ENCODE measurements at regions not wholly inside any gene's neighbourhood (a gene's known extent, or its start where the extent isn't known, plus 50 kb on each side); places are given as distances from the start of the nearest gene placed in this dataset.
"Not testable (repeated sequence)": the region's sequence is repeated elsewhere in the genome, so short reads cannot be mapped to it uniquely, and the experiment has no call there.

DNA sequence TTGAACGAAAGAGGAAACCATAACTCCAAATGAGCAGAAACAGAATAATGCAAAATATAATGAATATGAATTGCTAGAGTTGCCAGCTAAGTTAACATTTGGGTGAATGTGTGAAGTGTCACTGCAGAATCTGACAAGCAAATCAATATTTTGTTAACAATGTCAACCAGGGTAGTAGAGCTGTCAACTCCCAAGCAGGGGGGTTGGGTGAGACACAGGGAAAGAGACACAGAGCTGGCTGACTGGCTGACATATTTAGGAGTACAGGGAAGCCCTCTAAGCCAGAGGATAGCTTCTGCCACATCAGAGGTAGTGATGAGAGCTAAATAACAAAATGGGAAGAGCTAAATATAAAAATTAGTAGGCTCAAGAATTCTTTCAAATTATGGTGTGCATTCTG, 393.1 kb upstream of the KCND2 start:
- Histone ChIP-seq H3K4me3 (ENCODE audit: low read length, poor library complexity, severe bottlenecking) (no peak overlapping the region), H3K9me2 (replicated peaks; ENCODE audit: low read depth, low read length) (no peaks in the 10 kb centered on the region), H3K9ac (ENCODE audit: low read depth, low read length, poor library complexity, severe bottlenecking) (no peak overlapping the region), H3K36me3 (ENCODE audit: insufficient read depth, low read length) (no peaks in the 10 kb centered on the region), H3K79me2 (ENCODE audit: insufficient read depth, low read length) (no peaks in the 10 kb centered on the region), H3K4me1 (ENCODE audit: insufficient read depth, low read length, poor library complexity, severe bottlenecking) (no peaks in the 10 kb centered on the region), H4K20me1 (ENCODE audit: insufficient read depth, low read length, poor library complexity, severe bottlenecking) (no peaks in the 10 kb centered on the region), H3K9me3 (ENCODE audit: insufficient read depth, low read depth, low read length) (no peaks in the 10 kb centered on the region), H3F3A (ENCODE audit: low read depth) (no peaks in the 10 kb centered on the region), H3K4me2 (ENCODE audit: low read depth, low read length, poor library complexity, severe bottlenecking) (no peak overlapping the region), H2AFZ (ENCODE audit: low read length) (no peak overlapping the region), H3K27me3 (ENCODE audit: insufficient read depth, low read length, poor library complexity, severe bottlenecking) (no peaks in the 10 kb centered on the region)
- TF ChIP-seq EZH2phosphoT487 (IDR thresholded peaks at IDR 0.05; ENCODE audit: borderline replicate concordance) = no peak
- TF ChIP-seq, protein P1, sequence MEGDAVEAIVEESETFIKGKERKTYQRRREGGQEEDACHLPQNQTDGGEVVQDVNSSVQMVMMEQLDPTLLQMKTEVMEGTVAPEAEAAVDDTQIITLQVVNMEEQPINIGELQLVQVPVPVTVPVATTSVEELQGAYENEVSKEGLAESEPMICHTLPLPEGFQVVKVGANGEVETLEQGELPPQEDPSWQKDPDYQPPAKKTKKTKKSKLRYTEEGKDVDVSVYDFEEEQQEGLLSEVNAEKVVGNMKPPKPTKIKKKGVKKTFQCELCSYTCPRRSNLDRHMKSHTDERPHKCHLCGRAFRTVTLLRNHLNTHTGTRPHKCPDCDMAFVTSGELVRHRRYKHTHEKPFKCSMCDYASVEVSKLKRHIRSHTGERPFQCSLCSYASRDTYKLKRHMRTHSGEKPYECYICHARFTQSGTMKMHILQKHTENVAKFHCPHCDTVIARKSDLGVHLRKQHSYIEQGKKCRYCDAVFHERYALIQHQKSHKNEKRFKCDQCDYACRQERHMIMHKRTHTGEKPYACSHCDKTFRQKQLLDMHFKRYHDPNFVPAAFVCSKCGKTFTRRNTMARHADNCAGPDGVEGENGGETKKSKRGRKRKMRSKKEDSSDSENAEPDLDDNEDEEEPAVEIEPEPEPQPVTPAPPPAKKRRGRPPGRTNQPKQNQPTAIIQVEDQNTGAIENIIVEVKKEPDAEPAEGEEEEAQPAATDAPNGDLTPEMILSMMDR (conservative IDR thresholded peaks at IDR 0.05; ENCODE audit: low read length) = no peak

GRCh38 chr7:119886007-119886406, 387.0 kb upstream of the KCND2 start:
- H3K27me3 ChIP-seq (ENCODE audit: insufficient read depth, low read length, poor library complexity, severe bottlenecking) = no peaks in the 10 kb centered on the region
- no peak for TF ChIP-seq EZH2phosphoT487 (IDR thresholded peaks at IDR 0.05; ENCODE audit: borderline replicate concordance)
- TF ChIP-seq, protein P1 (conservative IDR thresholded peaks at IDR 0.05; ENCODE audit: low read length) = no peak
- no peaks in the 10 kb centered on the region for H3F3A ChIP-seq (ENCODE audit: low read depth)
- H2AFZ ChIP-seq (ENCODE audit: low read length) = no peak overlapping the region
- no peaks in the 10 kb centered on the region for H3K4me1 ChIP-seq (ENCODE audit: insufficient read depth, low read length, poor library complexity, severe bottlenecking)
- no peaks in the 10 kb centered on the region for H4K20me1 ChIP-seq (ENCODE audit: insufficient read depth, low read length, poor library complexity, severe bottlenecking)
- no peak overlapping the region for H3K4me3 ChIP-seq (ENCODE audit: low read length, poor library complexity, severe bottlenecking)
- no peaks in the 10 kb centered on the region for H3K9me2 ChIP-seq (replicated peaks; ENCODE audit: low read depth, low read length)
- no peaks in the 10 kb centered on the region for H3K36me3 ChIP-seq (ENCODE audit: insufficient read depth, low read length)
- no peak overlapping the region for H3K9ac ChIP-seq (ENCODE audit: low read depth, low read length, poor library complexity, severe bottlenecking)
- no peaks in the 10 kb centered on the region for H3K79me2 ChIP-seq (ENCODE audit: insufficient read depth, low read length)
- H3K9me3 ChIP-seq (ENCODE audit: insufficient read depth, low read depth, low read length) = 0 out of 2 replicates have a peak, but pooled peaks cover 3% of the 10 kb centered on the region
- no peak overlapping the region for H3K4me2 ChIP-seq (ENCODE audit: low read depth, low read length, poor library complexity, severe bottlenecking)

DNA sequence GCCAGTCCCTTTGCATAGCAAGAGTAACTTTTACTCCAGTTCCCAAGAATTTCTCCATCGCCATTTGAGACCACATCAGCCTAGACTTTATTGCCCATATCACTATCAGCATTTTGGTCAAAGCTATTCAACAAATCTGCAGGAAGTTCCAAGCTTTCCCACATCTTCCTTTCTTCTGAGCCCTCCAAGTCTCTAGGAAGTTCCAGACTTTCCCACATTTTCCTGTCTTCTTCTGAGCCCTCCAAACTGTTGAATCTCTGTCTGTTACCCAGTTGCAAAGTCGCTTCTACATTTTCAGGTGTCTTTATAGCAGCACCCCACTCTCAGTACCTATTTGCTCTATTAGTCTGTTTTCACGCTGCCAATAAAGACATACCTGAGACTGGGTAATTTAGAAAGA, 386.4 kb upstream of the KCND2 start:
- not testable (repeated sequence) for H3K27me3 ChIP-seq (ENCODE audit: insufficient read depth, low read length, poor library complexity, severe bottlenecking); H4K20me1 ChIP-seq (ENCODE audit: insufficient read depth, low read length, poor library complexity, severe bottlenecking); H3K9me3 ChIP-seq (ENCODE audit: insufficient read depth, low read depth, low read length); H3K79me2 ChIP-seq (ENCODE audit: insufficient read depth, low read length); H3K4me1 ChIP-seq (ENCODE audit: insufficient read depth, low read length, poor library complexity, severe bottlenecking); H3K9ac ChIP-seq (ENCODE audit: low read depth, low read length, poor library complexity, severe bottlenecking); H3K4me3 ChIP-seq (ENCODE audit: low read length, poor library complexity, severe bottlenecking); H3K36me3 ChIP-seq (ENCODE audit: insufficient read depth, low read length); H3K9me2 ChIP-seq (replicated peaks; ENCODE audit: low read depth, low read length); H3F3A ChIP-seq (ENCODE audit: low read depth); H3K4me2 ChIP-seq (ENCODE audit: low read depth, low read length, poor library complexity, severe bottlenecking); H2AFZ ChIP-seq (ENCODE audit: low read length)

DNA sequence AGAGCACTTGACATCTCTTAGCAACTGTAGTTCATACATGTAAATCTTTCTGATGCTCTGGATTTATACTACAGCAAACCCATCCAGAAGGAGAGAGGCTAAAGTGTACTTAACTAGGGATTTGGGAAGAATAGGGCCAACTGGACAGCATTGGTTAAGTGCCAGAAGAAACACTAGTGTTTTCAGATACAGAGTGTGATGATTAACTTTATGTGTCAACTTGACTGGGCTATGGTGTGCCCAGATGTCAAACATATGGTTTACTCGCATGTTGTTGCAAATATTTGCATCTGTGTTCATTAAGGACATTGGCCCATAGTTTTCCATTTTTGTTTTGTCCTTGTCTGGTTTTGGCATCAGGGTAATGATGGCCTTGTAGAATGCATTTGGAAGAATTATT, 384.7 kb upstream of the KCND2 start:
- no peaks in the 10 kb centered on the region for H3K4me1 ChIP-seq (ENCODE audit: insufficient read depth, low read length, poor library complexity, severe bottlenecking)
- 0 out of 2 replicates have a peak, but pooled peaks cover 3% of the 10 kb centered on the region for H3K9me3 ChIP-seq (ENCODE audit: insufficient read depth, low read depth, low read length)
- no peaks in the 10 kb centered on the region for H3K27me3 ChIP-seq (ENCODE audit: insufficient read depth, low read length, poor library complexity, severe bottlenecking)
- H4K20me1 ChIP-seq (ENCODE audit: insufficient read depth, low read length, poor library complexity, severe bottlenecking) = no peaks in the 10 kb centered on the region
- no peak overlapping the region for H3K4me2 ChIP-seq (ENCODE audit: low read depth, low read length, poor library complexity, severe bottlenecking)
- no peaks in the 10 kb centered on the region for H3K36me3 ChIP-seq (ENCODE audit: insufficient read depth, low read length)
- H3K4me3 ChIP-seq (ENCODE audit: low read length, poor library complexity, severe bottlenecking) = no peak overlapping the region
- TF ChIP-seq, protein P1 (conservative IDR thresholded peaks at IDR 0.05; ENCODE audit: low read length) = no peak
- TF ChIP-seq EZH2phosphoT487 (IDR thresholded peaks at IDR 0.05; ENCODE audit: borderline replicate concordance) = no peak
- H3F3A ChIP-seq (ENCODE audit: low read depth) = no peaks in the 10 kb centered on the region
- H3K9ac ChIP-seq (ENCODE audit: low read depth, low read length, poor library complexity, severe bottlenecking) = no peak overlapping the region
- H3K79me2 ChIP-seq (ENCODE audit: insufficient read depth, low read length) = no peaks in the 10 kb centered on the region
- H3K9me2 ChIP-seq (replicated peaks; ENCODE audit: low read depth, low read length) = no peaks in the 10 kb centered on the region
- no peak overlapping the region for H2AFZ ChIP-seq (ENCODE audit: low read length)

Measured in Loucy (cell line).